ENCODE measurements at regions not wholly inside any gene's neighbourhood (a gene's known extent, or its start where the extent isn't known, plus 50 kb on each side); places are given as distances from the start of the nearest gene placed in this dataset.

DNA sequence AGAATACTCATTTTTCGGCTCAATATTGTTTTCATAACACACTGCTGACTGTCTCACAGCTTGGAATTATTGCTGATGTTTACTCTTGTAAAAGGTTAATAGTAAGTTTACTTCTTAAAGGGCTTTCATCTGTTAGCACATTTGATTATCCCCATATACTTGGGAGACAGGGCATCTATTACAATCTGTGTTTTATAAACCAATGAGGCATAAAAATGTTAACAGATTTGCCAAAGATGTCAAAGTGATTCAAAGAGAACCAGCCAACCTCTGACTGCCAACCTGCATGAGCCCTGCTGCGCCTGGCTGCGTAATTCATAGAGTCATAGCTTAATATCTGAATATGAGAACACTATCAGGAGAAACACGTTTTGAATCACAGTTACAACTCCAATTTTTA is 665.6 kb downstream of the TRIML1 start:
- Histone ChIP-seq H3K9ac (no peak overlapping the region), H3K4me2 (no peak overlapping the region), H3K27ac (no peak overlapping the region), H4K20me1 (ENCODE audit: insufficient read depth) (no peaks in the 10 kb centered on the region), H3K79me2 (ENCODE audit: insufficient read depth, low read depth) (no peaks in the 10 kb centered on the region), H2AFZ (ENCODE audit: low read depth) (no peak overlapping the region), H3K36me3 (ENCODE audit: insufficient read depth) (no peaks in the 10 kb centered on the region), H3K4me3 (IDR thresholded peaks at IDR 0.05; ENCODE audit: insufficient read depth, low read depth, low read length) (no peak overlapping the region), H3K27me3 (ENCODE audit: insufficient read depth, low read depth) (no peaks in the 10 kb centered on the region), H3K4me1 (ENCODE audit: low read depth, poor library complexity, severe bottlenecking) (no peaks in the 10 kb centered on the region)
- TF ChIP-seq, protein P1, sequence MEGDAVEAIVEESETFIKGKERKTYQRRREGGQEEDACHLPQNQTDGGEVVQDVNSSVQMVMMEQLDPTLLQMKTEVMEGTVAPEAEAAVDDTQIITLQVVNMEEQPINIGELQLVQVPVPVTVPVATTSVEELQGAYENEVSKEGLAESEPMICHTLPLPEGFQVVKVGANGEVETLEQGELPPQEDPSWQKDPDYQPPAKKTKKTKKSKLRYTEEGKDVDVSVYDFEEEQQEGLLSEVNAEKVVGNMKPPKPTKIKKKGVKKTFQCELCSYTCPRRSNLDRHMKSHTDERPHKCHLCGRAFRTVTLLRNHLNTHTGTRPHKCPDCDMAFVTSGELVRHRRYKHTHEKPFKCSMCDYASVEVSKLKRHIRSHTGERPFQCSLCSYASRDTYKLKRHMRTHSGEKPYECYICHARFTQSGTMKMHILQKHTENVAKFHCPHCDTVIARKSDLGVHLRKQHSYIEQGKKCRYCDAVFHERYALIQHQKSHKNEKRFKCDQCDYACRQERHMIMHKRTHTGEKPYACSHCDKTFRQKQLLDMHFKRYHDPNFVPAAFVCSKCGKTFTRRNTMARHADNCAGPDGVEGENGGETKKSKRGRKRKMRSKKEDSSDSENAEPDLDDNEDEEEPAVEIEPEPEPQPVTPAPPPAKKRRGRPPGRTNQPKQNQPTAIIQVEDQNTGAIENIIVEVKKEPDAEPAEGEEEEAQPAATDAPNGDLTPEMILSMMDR (conservative IDR thresholded peaks at IDR 0.05; ENCODE audit: low read depth, low read length) = no peak

DNA sequence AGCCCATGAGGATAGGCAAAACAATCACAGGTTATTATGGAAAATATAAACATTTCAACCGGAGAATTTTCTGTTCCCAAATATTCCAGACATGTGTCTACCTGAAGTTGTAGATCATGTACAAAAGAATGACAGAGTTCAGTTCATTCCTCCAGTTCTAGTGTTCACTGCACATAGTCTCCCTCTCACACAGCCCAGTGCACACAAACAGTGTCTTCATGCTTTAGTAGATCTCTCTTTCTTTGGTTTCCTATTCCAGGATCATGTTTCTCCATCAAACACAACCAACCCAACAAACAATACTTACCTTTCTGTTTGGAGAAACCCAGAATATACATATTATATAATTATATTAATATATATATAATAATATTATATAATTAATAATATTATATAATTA is 671.9 kb downstream of the TRIML1 start:
- H3K4me1 ChIP-seq (ENCODE audit: low read depth, poor library complexity, severe bottlenecking) = no peaks in the 10 kb centered on the region
- H3K27ac ChIP-seq = no peak overlapping the region
- H3K9ac ChIP-seq = no peak overlapping the region
- H3K4me3 ChIP-seq (IDR thresholded peaks at IDR 0.05; ENCODE audit: insufficient read depth, low read depth, low read length) = no peak overlapping the region
- H3K36me3 ChIP-seq (ENCODE audit: insufficient read depth) = no peaks in the 10 kb centered on the region
- no peaks in the 10 kb centered on the region for H3K27me3 ChIP-seq (ENCODE audit: insufficient read depth, low read depth)
- H4K20me1 ChIP-seq (ENCODE audit: insufficient read depth) = no peaks in the 10 kb centered on the region
- TF ChIP-seq, protein P1 (conservative IDR thresholded peaks at IDR 0.05; ENCODE audit: low read depth, low read length) = no peak
- H3K79me2 ChIP-seq (ENCODE audit: insufficient read depth, low read depth) = no peaks in the 10 kb centered on the region
- no peak overlapping the region for H2AFZ ChIP-seq (ENCODE audit: low read depth)
- H3K4me2 ChIP-seq = no peak overlapping the region

DNA sequence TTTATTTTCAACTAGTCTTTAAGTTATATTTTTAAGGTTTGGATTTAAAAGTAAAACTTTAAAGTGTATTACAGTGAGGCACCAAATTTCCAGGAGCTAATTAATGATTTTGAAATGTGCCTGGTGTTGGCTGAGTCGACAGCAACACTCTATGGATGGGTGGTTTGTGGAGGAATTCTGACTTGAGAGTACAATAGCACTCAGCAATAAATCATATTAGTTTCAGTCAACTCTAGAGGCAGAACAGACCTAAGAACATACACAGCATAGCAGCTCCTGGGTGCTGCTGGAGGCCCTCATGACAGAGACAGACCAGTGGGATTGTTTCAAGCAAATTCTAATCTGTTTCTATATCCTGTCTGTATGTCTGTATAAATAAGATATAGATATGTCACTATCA is 673.4 kb downstream of the TRIML1 start:
- H3K9ac ChIP-seq = no peak overlapping the region
- TF ChIP-seq, protein P1 (conservative IDR thresholded peaks at IDR 0.05; ENCODE audit: low read depth, low read length) = no peak
- H3K4me2 ChIP-seq = no peak overlapping the region
- H3K27ac ChIP-seq = no peak overlapping the region
- H3K79me2 ChIP-seq (ENCODE audit: insufficient read depth, low read depth) = no peaks in the 10 kb centered on the region
- no peak overlapping the region for H2AFZ ChIP-seq (ENCODE audit: low read depth)
- no peaks in the 10 kb centered on the region for H3K36me3 ChIP-seq (ENCODE audit: insufficient read depth)
- no peaks in the 10 kb centered on the region for H4K20me1 ChIP-seq (ENCODE audit: insufficient read depth)
- H3K27me3 ChIP-seq (ENCODE audit: insufficient read depth, low read depth) = no peaks in the 10 kb centered on the region
- H3K4me3 ChIP-seq (IDR thresholded peaks at IDR 0.05; ENCODE audit: insufficient read depth, low read depth, low read length) = no peak overlapping the region
- no peaks in the 10 kb centered on the region for H3K4me1 ChIP-seq (ENCODE audit: low read depth, poor library complexity, severe bottlenecking)

DNA sequence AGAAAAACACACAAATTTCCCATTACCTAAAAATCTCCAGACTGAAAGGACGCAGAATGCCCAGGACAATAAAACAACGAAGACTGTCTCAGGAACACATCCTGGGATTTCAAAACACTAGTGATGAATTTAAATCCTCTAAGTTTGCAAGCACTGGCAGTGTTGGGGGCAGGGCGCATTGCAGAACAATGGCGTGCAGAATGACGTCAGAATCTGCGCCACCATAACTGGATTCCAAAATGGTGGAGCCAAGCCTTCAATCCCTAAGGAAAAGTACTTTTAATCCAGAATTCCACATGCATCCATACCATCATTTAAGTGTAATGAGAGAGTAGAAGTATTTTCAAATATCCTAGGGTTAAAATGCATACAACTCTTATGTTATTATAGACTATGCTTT is 679.1 kb downstream of the TRIML1 start:
- no peak overlapping the region for H3K27ac ChIP-seq

More for the DNA sequence above, 679.1 kb downstream of the TRIML1 start:
- Histone ChIP-seq H3K9ac (no peak overlapping the region), H3K4me1 (ENCODE audit: low read depth, poor library complexity, severe bottlenecking) (no peaks in the 10 kb centered on the region), H3K36me3 (ENCODE audit: insufficient read depth) (no peaks in the 10 kb centered on the region), H3K27me3 (ENCODE audit: insufficient read depth, low read depth) (no peaks in the 10 kb centered on the region), H2AFZ (ENCODE audit: low read depth) (no peak overlapping the region), H3K4me3 (IDR thresholded peaks at IDR 0.05; ENCODE audit: insufficient read depth, low read depth, low read length) (no peak overlapping the region), H3K79me2 (ENCODE audit: insufficient read depth, low read depth) (no peaks in the 10 kb centered on the region), H4K20me1 (ENCODE audit: insufficient read depth) (no peaks in the 10 kb centered on the region), H3K4me2 (no peak overlapping the region)
- TF ChIP-seq, protein P1 (conservative IDR thresholded peaks at IDR 0.05; ENCODE audit: low read depth, low read length) = no peak
